GM12878 (cell line): ENCODE measurements at regions not wholly inside any gene's neighbourhood (a gene's known extent, or its start where the extent isn't known, plus 50 kb on each side); places are given as distances from the start of the nearest gene placed in this dataset.

Source experiments
- NFXL1 ChIP-seq: fragments of 450-650 bp; IDR thresholded peaks from 2 replicates; pipeline ENCODE4 v1.6.1; 2017; ENCODE audit warnings: antibody characterized with exemption, mild to moderate bottlenecking, borderline replicate concordance
- SPI1 ChIP-seq: IDR thresholded peaks from 2 replicates; pipeline ENCODE4 v1.6.1; 2011; ENCODE audit warnings: low read depth, mild to moderate bottlenecking, low read length, moderate library complexity, borderline replicate concordance; ENCODE audit not compliant: insufficient read depth
- TF ChIP-seq, protein P1 (sequence below): IDR thresholded peaks from 2 replicates; pipeline ENCODE4 v1.6.1; 2011; ENCODE audit warnings: low read depth, low read length, improper control_type of control experiment, borderline replicate concordance

DNA sequence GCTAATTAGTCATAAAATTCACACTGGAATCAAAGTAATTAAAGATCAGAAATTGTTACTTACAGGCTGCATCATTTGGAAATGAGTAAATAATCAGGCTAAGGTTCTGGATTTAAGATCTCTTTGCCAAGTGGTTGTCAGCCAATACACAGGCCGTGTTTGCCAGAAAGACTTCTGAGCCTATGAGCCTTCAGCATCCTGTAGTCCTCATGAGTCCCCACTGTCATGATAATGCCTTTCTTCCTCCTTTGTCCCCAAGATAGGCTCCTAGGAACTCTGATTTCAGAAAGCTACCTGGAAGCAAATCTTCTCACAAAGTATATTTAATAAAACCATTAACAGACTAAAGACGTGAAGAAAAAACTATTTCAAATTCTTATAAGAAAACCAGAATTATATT is 810.5 kb downstream of the DNAH5 start:
- no peak for TF ChIP-seq SPI1
- no peak for TF ChIP-seq NFXL1
- TF ChIP-seq, protein P1, sequence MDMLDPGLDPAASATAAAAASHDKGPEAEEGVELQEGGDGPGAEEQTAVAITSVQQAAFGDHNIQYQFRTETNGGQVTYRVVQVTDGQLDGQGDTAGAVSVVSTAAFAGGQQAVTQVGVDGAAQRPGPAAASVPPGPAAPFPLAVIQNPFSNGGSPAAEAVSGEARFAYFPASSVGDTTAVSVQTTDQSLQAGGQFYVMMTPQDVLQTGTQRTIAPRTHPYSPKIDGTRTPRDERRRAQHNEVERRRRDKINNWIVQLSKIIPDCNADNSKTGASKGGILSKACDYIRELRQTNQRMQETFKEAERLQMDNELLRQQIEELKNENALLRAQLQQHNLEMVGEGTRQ = no peak
